Neural progenitor cell (in vitro differentiated cells): ENCODE measurements at regions not wholly inside any gene's neighbourhood (a gene's known extent, or its start where the extent isn't known, plus 50 kb on each side); places are given as distances from the start of the nearest gene placed in this dataset.

Source experiments
- EZH2phosphoT487 ChIP-seq: fragments of 200-600 bp; sonication (generic); IDR thresholded peaks from 2 replicates; pipeline ENCODE4 v1.6.1; 2017; ENCODE audit warnings: antibody characterized with exemption
- TF ChIP-seq, protein P1 (sequence below): fragments of 200-600 bp; sonication (generic); IDR thresholded peaks from 2 replicates; pipeline ENCODE4 v1.5.1; 2017; ENCODE audit warnings: antibody characterized with exemption, mild to moderate bottlenecking

DNA sequence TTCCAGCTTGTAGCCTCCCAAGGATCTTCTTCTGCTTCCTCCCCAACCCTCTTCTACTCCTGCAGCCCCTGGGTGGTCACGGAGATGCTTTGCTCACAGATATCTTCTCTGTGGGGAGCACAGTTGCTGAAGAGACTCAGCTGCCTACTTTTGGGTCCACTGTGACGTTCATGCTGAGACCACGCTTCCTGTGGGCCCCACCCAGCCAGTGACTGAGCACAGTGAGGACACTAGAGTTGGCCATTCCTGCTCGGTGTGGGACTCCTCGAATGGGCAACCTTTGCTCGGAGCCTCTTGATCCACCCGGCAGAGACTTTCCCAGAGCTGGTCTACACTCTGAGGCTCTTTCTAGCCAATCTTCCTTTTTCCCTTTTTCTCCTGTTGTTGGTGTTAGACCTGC is 73.9 kb downstream of the ADRA2A start:
- TF ChIP-seq, protein P1, sequence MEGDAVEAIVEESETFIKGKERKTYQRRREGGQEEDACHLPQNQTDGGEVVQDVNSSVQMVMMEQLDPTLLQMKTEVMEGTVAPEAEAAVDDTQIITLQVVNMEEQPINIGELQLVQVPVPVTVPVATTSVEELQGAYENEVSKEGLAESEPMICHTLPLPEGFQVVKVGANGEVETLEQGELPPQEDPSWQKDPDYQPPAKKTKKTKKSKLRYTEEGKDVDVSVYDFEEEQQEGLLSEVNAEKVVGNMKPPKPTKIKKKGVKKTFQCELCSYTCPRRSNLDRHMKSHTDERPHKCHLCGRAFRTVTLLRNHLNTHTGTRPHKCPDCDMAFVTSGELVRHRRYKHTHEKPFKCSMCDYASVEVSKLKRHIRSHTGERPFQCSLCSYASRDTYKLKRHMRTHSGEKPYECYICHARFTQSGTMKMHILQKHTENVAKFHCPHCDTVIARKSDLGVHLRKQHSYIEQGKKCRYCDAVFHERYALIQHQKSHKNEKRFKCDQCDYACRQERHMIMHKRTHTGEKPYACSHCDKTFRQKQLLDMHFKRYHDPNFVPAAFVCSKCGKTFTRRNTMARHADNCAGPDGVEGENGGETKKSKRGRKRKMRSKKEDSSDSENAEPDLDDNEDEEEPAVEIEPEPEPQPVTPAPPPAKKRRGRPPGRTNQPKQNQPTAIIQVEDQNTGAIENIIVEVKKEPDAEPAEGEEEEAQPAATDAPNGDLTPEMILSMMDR, result no peak
- no peak for TF ChIP-seq EZH2phosphoT487
